HepG2 (cell line): ENCODE measurements at regions not wholly inside any gene's neighbourhood (a gene's known extent, or its start where the extent isn't known, plus 50 kb on each side); places are given as distances from the start of the nearest gene placed in this dataset.

Experiments used
- EZH2 ChIP-seq: conservative IDR thresholded peaks from 2 replicates; pipeline ENCODE4 v1.6.1; 2012; ENCODE audit warnings: mild to moderate bottlenecking, low read depth, low read length, moderate library complexity
- SIN3B ChIP-seq: fragments of 150-350 bp; IDR thresholded peaks from 2 replicates; pipeline ENCODE4 v1.6.1; 2014; ENCODE audit warnings: low read length
- SIX4 ChIP-seq: sonication (generic); formaldehyde crosslinking; IDR thresholded peaks from 2 replicates; pipeline ENCODE4 v1.4.0; 2020; ENCODE audit warnings: missing genetic modification reagents
- TF ChIP-seq, protein P1 (sequence below): IDR thresholded peaks from 2 replicates; pipeline ENCODE4 v1.6.1; 2012; ENCODE audit warnings: inconsistent platforms
- TF ChIP-seq, protein P2 (sequence below): sonication (generic); formaldehyde crosslinking; IDR thresholded peaks from 2 replicates; pipeline ENCODE4 v1.4.0; 2020; ENCODE audit warnings: missing genetic modification reagents, mild to moderate bottlenecking, borderline replicate concordance
- TF ChIP-seq, protein P3 (sequence below): sonication (generic); formaldehyde crosslinking; IDR thresholded peaks from 2 replicates; pipeline ENCODE4 v1.4.0; 2020; ENCODE audit warnings: missing genetic modification reagents

DNA sequence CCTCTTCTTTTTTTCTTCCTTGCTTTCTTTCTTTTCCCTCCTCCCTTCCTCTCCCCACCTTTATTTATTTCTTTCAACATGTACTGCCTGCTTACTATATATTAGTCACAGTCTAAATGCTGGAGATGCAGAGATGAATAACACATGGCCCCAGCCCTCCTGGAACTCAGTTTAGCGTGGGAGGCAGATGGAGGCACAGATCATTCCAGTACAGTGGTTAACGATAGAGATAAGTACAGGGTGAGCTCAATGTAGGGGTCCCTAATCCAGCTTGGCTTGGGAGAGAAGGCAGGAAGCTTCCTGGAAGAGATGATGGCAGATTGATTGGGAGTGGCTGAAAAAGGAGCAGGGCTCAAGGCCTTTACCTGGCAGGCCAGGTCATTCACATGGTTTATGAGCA is 55.6 kb upstream of the PPP2R5A start:
- TF ChIP-seq, protein P1, sequence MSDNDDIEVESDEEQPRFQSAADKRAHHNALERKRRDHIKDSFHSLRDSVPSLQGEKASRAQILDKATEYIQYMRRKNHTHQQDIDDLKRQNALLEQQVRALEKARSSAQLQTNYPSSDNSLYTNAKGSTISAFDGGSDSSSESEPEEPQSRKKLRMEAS: no peak
- TF ChIP-seq SIN3B (no peak), SIX4 (CRISPR knock-in tag) (no peak), EZH2 (no peak)
- TF ChIP-seq, protein P2, sequence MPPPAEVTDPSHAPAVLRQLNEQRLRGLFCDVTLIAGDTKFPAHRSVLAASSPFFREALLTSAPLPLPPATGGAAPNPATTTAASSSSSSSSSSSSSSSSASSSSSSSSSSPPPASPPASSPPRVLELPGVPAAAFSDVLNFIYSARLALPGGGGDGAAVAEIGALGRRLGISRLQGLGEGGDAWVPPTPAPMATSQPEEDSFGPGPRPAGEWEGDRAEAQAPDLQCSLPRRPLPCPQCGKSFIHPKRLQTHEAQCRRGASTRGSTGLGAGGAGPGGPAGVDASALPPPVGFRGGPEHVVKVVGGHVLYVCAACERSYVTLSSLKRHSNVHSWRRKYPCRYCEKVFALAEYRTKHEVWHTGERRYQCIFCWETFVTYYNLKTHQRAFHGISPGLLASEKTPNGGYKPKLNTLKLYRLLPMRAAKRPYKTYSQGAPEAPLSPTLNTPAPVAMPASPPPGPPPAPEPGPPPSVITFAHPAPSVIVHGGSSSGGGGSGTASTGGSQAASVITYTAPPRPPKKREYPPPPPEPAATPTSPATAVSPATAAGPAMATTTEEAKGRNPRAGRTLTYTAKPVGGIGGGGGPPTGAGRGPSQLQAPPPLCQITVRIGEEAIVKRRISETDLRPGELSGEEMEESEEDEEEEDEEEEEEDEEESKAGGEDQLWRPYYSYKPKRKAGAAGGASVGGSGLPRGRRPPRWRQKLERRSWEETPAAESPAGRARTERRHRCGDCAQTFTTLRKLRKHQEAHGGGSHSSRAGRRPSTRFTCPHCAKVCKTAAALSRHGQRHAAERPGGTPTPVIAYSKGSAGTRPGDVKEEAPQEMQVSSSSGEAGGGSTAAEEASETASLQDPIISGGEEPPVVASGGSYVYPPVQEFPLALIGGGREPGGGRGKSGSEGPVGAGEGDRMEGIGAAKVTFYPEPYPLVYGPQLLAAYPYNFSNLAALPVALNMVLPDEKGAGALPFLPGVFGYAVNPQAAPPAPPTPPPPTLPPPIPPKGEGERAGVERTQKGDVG (CRISPR knock-in tag): no peak
- TF ChIP-seq, protein P3, sequence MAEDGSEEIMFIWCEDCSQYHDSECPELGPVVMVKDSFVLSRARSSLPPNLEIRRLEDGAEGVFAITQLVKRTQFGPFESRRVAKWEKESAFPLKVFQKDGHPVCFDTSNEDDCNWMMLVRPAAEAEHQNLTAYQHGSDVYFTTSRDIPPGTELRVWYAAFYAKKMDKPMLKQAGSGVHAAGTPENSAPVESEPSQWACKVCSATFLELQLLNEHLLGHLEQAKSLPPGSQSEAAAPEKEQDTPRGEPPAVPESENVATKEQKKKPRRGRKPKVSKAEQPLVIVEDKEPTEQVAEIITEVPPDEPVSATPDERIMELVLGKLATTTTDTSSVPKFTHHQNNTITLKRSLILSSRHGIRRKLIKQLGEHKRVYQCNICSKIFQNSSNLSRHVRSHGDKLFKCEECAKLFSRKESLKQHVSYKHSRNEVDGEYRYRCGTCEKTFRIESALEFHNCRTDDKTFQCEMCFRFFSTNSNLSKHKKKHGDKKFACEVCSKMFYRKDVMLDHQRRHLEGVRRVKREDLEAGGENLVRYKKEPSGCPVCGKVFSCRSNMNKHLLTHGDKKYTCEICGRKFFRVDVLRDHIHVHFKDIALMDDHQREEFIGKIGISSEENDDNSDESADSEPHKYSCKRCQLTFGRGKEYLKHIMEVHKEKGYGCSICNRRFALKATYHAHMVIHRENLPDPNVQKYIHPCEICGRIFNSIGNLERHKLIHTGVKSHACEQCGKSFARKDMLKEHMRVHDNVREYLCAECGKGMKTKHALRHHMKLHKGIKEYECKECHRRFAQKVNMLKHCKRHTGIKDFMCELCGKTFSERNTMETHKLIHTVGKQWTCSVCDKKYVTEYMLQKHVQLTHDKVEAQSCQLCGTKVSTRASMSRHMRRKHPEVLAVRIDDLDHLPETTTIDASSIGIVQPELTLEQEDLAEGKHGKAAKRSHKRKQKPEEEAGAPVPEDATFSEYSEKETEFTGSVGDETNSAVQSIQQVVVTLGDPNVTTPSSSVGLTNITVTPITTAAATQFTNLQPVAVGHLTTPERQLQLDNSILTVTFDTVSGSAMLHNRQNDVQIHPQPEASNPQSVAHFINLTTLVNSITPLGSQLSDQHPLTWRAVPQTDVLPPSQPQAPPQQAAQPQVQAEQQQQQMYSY (CRISPR knock-in tag): no peak
